ENCODE measurements at regions not wholly inside any gene's neighbourhood (a gene's known extent, or its start where the extent isn't known, plus 50 kb on each side); places are given as distances from the start of the nearest gene placed in this dataset.

GRCh38 chr11:71102251-71102995, 150.0 kb downstream of the SHANK2 start:
- Histone ChIP-seq H3K36me3 (no peaks in the 10 kb centered on the region), H3K4me3 (no peak overlapping the region), H3K27me3 (no peaks in the 10 kb centered on the region), H3K9me3 (no peaks in the 10 kb centered on the region), H3K27ac (no peak overlapping the region), H3K4me1 (no peaks in the 10 kb centered on the region)
- intact Hi-C loops (cut with DNase I; ENCODE audit: low total_unique reads), result no loop called here
- TF ChIP-seq POLR2AphosphoS5 (IDR thresholded peaks at IDR 0.05) (no peak), CTCF (IDR thresholded peaks at IDR 0.05) (no peak), POLR2A (IDR thresholded peaks at IDR 0.05) (no peak), EP300 (IDR thresholded peaks at IDR 0.05; ENCODE audit: low read depth) (no peak)
- in situ Hi-C loops (cut with MboI; ENCODE audit: low pct_ligation_motif_present in 1 of 4, low pct_unique_long_range_greater_than_20kb in 1 of 4, low sequenced_read_pairs in 3 of 4), result no loop called here
- WGBS, 2 donors (ENCODE audit: low coverage in 1 of 2), result 75 to 81% methylated on average over 2 to 11 of the region's 14 CpGs
- DNase-seq, result no peak

GRCh38 chr11:71101606-71102005, 150.8 kb downstream of the SHANK2 start:
- no peaks in the 10 kb centered on the region for H3K9me3 ChIP-seq
- no peaks in the 10 kb centered on the region for H3K36me3 ChIP-seq
- intact Hi-C loops (cut with DNase I; ENCODE audit: low total_unique reads), result no loop called here
- in situ Hi-C loops (cut with MboI; ENCODE audit: low pct_ligation_motif_present in 1 of 4, low pct_unique_long_range_greater_than_20kb in 1 of 4, low sequenced_read_pairs in 3 of 4), result no loop called here
- TF ChIP-seq EP300 (IDR thresholded peaks at IDR 0.05; ENCODE audit: low read depth), result no peak
- TF ChIP-seq POLR2AphosphoS5 (IDR thresholded peaks at IDR 0.05), result no peak
- no peak for TF ChIP-seq POLR2A (IDR thresholded peaks at IDR 0.05)
- TF ChIP-seq CTCF (IDR thresholded peaks at IDR 0.05), result no peak
- no peak for DNase-seq
- H3K4me3 ChIP-seq, result no peak overlapping the region
- H3K27me3 ChIP-seq, result no peaks in the 10 kb centered on the region
- H3K27ac ChIP-seq, result no peak overlapping the region
- 82 to 86% methylated on average over 1 to 17 of the region's 17 CpGs for WGBS, 2 donors (ENCODE audit: low coverage in 1 of 2)
- H3K4me1 ChIP-seq, result no peaks in the 10 kb centered on the region

- no peak overlapping the region for H3K27ac ChIP-seq
- H3K27me3 ChIP-seq, result no peaks in the 10 kb centered on the region
- in situ Hi-C loops (cut with MboI; ENCODE audit: low pct_ligation_motif_present in 1 of 4, low pct_unique_long_range_greater_than_20kb in 1 of 4, low sequenced_read_pairs in 3 of 4), result no loop called here
- DNase-seq, result no peak
- H3K4me1 ChIP-seq, result no peaks in the 10 kb centered on the region
- intact Hi-C loops (cut with DNase I; ENCODE audit: low total_unique reads), result no loop called here
- WGBS, 2 donors (ENCODE audit: low coverage in 1 of 2), result 92% methylated on average over 7 of the region's 7 CpGs; no CpG with 5 or more reads in 1 of the 2 donors
- H3K4me3 ChIP-seq, result no peak overlapping the region
- no peak for TF ChIP-seq EP300 (IDR thresholded peaks at IDR 0.05; ENCODE audit: low read depth)
- TF ChIP-seq POLR2AphosphoS5 (IDR thresholded peaks at IDR 0.05), result no peak
- no peak for TF ChIP-seq POLR2A (IDR thresholded peaks at IDR 0.05)
- TF ChIP-seq CTCF (IDR thresholded peaks at IDR 0.05), result no peak
- H3K9me3 ChIP-seq, result no peaks in the 10 kb centered on the region
- no peaks in the 10 kb centered on the region for H3K36me3 ChIP-seq
Observed at GRCh38 chr11:71101046-71101445, 151.3 kb downstream of the SHANK2 start.

- 83% methylated on average over 11 of the region's 11 CpGs; no CpG with 5 or more reads in 1 of the 2 donors for WGBS, 2 donors (ENCODE audit: low coverage in 1 of 2)
- intact Hi-C loops (cut with DNase I; ENCODE audit: low total_unique reads) (no loop called here), in situ Hi-C loops (cut with MboI; ENCODE audit: low pct_ligation_motif_present in 1 of 4, low pct_unique_long_range_greater_than_20kb in 1 of 4, low sequenced_read_pairs in 3 of 4) (no loop called here)
- no peaks in the 10 kb centered on the region for H3K27me3 ChIP-seq
- no peaks in the 10 kb centered on the region for H3K4me1 ChIP-seq
- no peak for TF ChIP-seq POLR2A (IDR thresholded peaks at IDR 0.05)
- no peak for TF ChIP-seq EP300 (IDR thresholded peaks at IDR 0.05; ENCODE audit: low read depth)
- TF ChIP-seq POLR2AphosphoS5 (IDR thresholded peaks at IDR 0.05), result no peak
- TF ChIP-seq CTCF (IDR thresholded peaks at IDR 0.05), result no peak
- H3K36me3 ChIP-seq, result no peaks in the 10 kb centered on the region
- H3K4me3 ChIP-seq, result no peak overlapping the region
- H3K27ac ChIP-seq, result no peak overlapping the region
- no peaks in the 10 kb centered on the region for H3K9me3 ChIP-seq
- DNase-seq, result no peak
Observed at GRCh38 chr11:71098776-71099175, 153.6 kb downstream of the SHANK2 start.

Data from transverse colon (tissue), 4 donors.